HEK293 (cell line): ENCODE measurements at regions not wholly inside any gene's neighbourhood (a gene's known extent, or its start where the extent isn't known, plus 50 kb on each side); places are given as distances from the start of the nearest gene placed in this dataset.

Experiments
- CTCF ChIA-PET: fragments of 350-600 bp; formaldehyde crosslinking; extraction: SDS; loops from one replicate; lab custom pipeline; 2021; ENCODE audit warnings: antibody characterized with exemption; lab: Yijun Ruan, JAX
- POLR2A ChIA-PET: fragments of 300-600 bp; formaldehyde crosslinking; extraction: SDS; loops from one replicate; lab custom pipeline; 2020; ENCODE audit warnings: antibody characterized with exemption, inconsistent platforms; lab: Yijun Ruan, JAX
- H3K27ac ChIP-seq: fragments of 200-500 bp; sonication (Bioruptor generic); 2 replicates; pipeline ENCODE4 v1.5.1; 2014; ENCODE audit warnings: low read depth, low read length, control low read depth, inconsistent platforms; ENCODE audit errors: extremely low read depth
- H3K36me3 ChIP-seq, 2 experiments: fragments of 200-500 bp in 1 of 2; sonication (Bioruptor generic) in 1 of 2; 1 replicate in 1 of 2; 2 replicates in 1 of 2; pipeline ENCODE4 v1.5.1; 2014 to 2017; ENCODE audit warnings: inconsistent platforms in 2 of 2, low read length in 2 of 2; ENCODE audit not compliant: control insufficient read depth in 2 of 2, insufficient read depth in 1 of 2
- H3K4me1 ChIP-seq: fragments of 200-500 bp; sonication (Bioruptor generic); 2 replicates; pipeline ENCODE4 v1.5.1; 2014; ENCODE audit warnings: mild to moderate bottlenecking, low read length, inconsistent platforms; ENCODE audit not compliant: control insufficient read depth, insufficient read depth
- H3K4me3 ChIP-seq: 2 replicates; pipeline ENCODE4 v1.5.1; 2011; ENCODE audit warnings: low read depth, mild to moderate bottlenecking, control low read depth, low read length, moderate library complexity
- H3K9me3 ChIP-seq: fragments of 200-500 bp; sonication (Bioruptor generic); 2 replicates; pipeline ENCODE4 v1.5.1; 2014; ENCODE audit warnings: low read depth, low read length, inconsistent platforms; ENCODE audit not compliant: control insufficient read depth, insufficient read depth
- ELK4 ChIP-seq: IDR thresholded peaks from 2 replicates; pipeline ENCODE4 v1.6.1; 2011; ENCODE audit warnings: mild to moderate bottlenecking, low read depth, low read length, borderline replicate concordance
- KLF17 ChIP-seq: fragments of 450-650 bp; formaldehyde crosslinking; IDR thresholded peaks from 2 replicates; pipeline ENCODE4 v1.5.1; 2016; ENCODE audit warnings: missing biosample characterization, missing genetic modification characterization
- ZBTB6 ChIP-seq: fragments of 450-650 bp; formaldehyde crosslinking; IDR thresholded peaks from 2 replicates; pipeline ENCODE4 v1.5.1; 2017; ENCODE audit warnings: missing biosample characterization, missing genetic modification characterization
- ZBTB7A ChIP-seq: fragments of 450-650 bp; formaldehyde crosslinking; IDR thresholded peaks from 2 replicates; pipeline ENCODE4 v1.5.1; 2016; ENCODE audit warnings: low read depth, missing biosample characterization, missing genetic modification characterization
- ZBTB8A ChIP-seq: fragments of 450-650 bp; formaldehyde crosslinking; IDR thresholded peaks from 2 replicates; pipeline ENCODE4 v1.5.1; 2016; ENCODE audit warnings: missing biosample characterization, missing genetic modification characterization
- ZFP3 ChIP-seq: fragments of 450-650 bp; formaldehyde crosslinking; IDR thresholded peaks from 2 replicates; pipeline ENCODE4 v1.5.1; 2016; ENCODE audit warnings: low read depth, missing biosample characterization, missing genetic modification characterization
- ZIC2 ChIP-seq: fragments of 450-650 bp; formaldehyde crosslinking; IDR thresholded peaks from 2 replicates; pipeline ENCODE4 v1.5.1; 2016; ENCODE audit warnings: missing biosample characterization, missing genetic modification characterization
- ZNF10 ChIP-seq: fragments of 450-650 bp; formaldehyde crosslinking; IDR thresholded peaks from 2 replicates; pipeline ENCODE4 v1.5.1; 2017; ENCODE audit warnings: missing biosample characterization, missing genetic modification characterization
- ZNF169 ChIP-seq: fragments of 450-650 bp; formaldehyde crosslinking; IDR thresholded peaks from 2 replicates; pipeline ENCODE4 v1.5.1; 2016; ENCODE audit warnings: missing biosample characterization, missing genetic modification characterization
- ZNF174 ChIP-seq: fragments of 450-650 bp; formaldehyde crosslinking; IDR thresholded peaks from 2 replicates; pipeline ENCODE4 v1.5.0; 2017; ENCODE audit warnings: missing biosample characterization, mild to moderate bottlenecking, missing genetic modification characterization
- ZNF24 ChIP-seq: fragments of 450-650 bp; formaldehyde crosslinking; IDR thresholded peaks from 2 replicates; pipeline ENCODE4 v1.5.1; 2016; ENCODE audit warnings: missing biosample characterization, missing genetic modification characterization
- ZNF394 ChIP-seq: fragments of 450-650 bp; formaldehyde crosslinking; IDR thresholded peaks from 2 replicates; pipeline ENCODE4 v1.5.1; 2016; ENCODE audit warnings: missing biosample characterization, missing genetic modification characterization, mild to moderate bottlenecking, moderate library complexity, borderline replicate concordance
- ZNF510 ChIP-seq: fragments of 450-650 bp; formaldehyde crosslinking; IDR thresholded peaks from 2 replicates; pipeline ENCODE4 v1.5.1; 2018; ENCODE audit warnings: mild to moderate bottlenecking, missing genetic modification characterization, missing biosample characterization; ENCODE audit not compliant: insufficient replicate concordance
- ZNF558 ChIP-seq: fragments of 450-650 bp; formaldehyde crosslinking; IDR thresholded peaks from 2 replicates; pipeline ENCODE4 v1.5.1; 2016; ENCODE audit warnings: missing biosample characterization, missing genetic modification characterization
- ZNF585B ChIP-seq: fragments of 450-650 bp; formaldehyde crosslinking; IDR thresholded peaks from 2 replicates; pipeline ENCODE4 v1.5.1; 2016; ENCODE audit warnings: missing biosample characterization, missing genetic modification characterization
- ZNF701 ChIP-seq: fragments of 450-650 bp; formaldehyde crosslinking; IDR thresholded peaks from 2 replicates; pipeline ENCODE4 v1.5.1; 2016; ENCODE audit warnings: missing biosample characterization, missing genetic modification characterization
- ZNF768 ChIP-seq: fragments of 450-650 bp; formaldehyde crosslinking; IDR thresholded peaks from 2 replicates; pipeline ENCODE4 v1.5.1; 2018; ENCODE audit warnings: missing biosample characterization, mild to moderate bottlenecking, missing genetic modification characterization
- ZSCAN18 ChIP-seq: fragments of 450-650 bp; formaldehyde crosslinking; IDR thresholded peaks from 2 replicates; pipeline ENCODE4 v1.5.1; 2016; ENCODE audit warnings: missing biosample characterization, missing genetic modification characterization
- TF ChIP-seq, protein P1 (sequence below): fragments of 450-650 bp; formaldehyde crosslinking; IDR thresholded peaks from 2 replicates; pipeline ENCODE4 v1.5.1; 2016; ENCODE audit warnings: missing biosample characterization, missing genetic modification characterization, borderline replicate concordance
- TF ChIP-seq, protein P2 (sequence below): fragments of 450-650 bp; formaldehyde crosslinking; IDR thresholded peaks from 2 replicates; pipeline ENCODE4 v1.5.1; 2016; ENCODE audit warnings: missing biosample characterization, missing genetic modification characterization
- TF ChIP-seq, protein P3 (sequence below): fragments of 450-650 bp; formaldehyde crosslinking; IDR thresholded peaks from 2 replicates; pipeline ENCODE4 v1.5.1; 2017; ENCODE audit warnings: missing biosample characterization, missing genetic modification characterization
- TF ChIP-seq, protein P4 (sequence below): fragments of 450-650 bp; formaldehyde crosslinking; IDR thresholded peaks from 2 replicates; pipeline ENCODE4 v1.5.1; 2016; ENCODE audit warnings: missing biosample characterization, missing genetic modification characterization

DNA sequence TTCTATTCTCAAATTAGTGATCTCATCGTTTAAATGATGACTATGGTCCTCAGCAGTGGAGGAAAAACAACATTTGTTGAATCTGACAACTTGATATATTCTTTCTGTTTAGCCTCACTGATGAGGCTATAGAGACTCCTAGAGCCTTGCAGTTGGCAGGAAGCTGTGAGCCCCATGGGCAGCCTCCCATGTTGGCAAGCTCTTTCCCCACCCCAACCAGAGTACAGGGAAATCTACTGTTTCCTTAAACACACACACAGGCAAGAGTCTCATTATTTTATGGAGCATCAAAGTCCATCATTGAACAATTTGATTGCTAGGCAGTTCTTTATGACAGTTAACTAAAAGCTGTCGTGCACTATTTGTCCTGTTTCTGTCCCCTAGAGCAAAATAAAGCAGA, 498.2 kb upstream of the CITED2 start:
- H3K27ac ChIP-seq: no peak overlapping the region
- CTCF ChIA-PET: interaction anchor here (0.8 to 1.0 kb wide), 2 partner anchors 9 to 12 kb away, joined by 3 to 4 read pairs; no protein-coding TSS in a partner anchor
- no peaks in the 10 kb centered on the region for H3K36me3 ChIP-seq
- no peak for TF ChIP-seq ZNF169 (tag by site-specific recombination)
- TF ChIP-seq, protein P1, sequence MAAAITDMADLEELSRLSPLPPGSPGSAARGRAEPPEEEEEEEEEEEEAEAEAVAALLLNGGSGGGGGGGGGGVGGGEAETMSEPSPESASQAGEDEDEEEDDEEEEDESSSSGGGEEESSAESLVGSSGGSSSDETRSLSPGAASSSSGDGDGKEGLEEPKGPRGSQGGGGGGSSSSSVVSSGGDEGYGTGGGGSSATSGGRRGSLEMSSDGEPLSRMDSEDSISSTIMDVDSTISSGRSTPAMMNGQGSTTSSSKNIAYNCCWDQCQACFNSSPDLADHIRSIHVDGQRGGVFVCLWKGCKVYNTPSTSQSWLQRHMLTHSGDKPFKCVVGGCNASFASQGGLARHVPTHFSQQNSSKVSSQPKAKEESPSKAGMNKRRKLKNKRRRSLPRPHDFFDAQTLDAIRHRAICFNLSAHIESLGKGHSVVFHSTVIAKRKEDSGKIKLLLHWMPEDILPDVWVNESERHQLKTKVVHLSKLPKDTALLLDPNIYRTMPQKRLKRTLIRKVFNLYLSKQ (tag by site-specific recombination): no peak
- TF ChIP-seq, protein P2, sequence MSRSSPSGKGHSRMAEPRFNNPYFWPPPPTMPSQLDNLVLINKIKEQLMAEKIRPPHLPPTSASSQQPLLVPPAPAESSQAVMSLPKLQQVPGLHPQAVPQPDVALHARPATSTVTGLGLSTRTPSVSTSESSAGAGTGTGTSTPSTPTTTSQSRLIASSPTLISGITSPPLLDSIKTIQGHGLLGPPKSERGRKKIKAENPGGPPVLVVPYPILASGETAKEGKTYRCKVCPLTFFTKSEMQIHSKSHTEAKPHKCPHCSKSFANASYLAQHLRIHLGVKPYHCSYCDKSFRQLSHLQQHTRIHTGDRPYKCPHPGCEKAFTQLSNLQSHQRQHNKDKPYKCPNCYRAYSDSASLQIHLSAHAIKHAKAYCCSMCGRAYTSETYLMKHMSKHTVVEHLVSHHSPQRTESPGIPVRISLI: no peak
- TF ChIP-seq ZNF10 (tag by site-specific recombination): 0 out of 2 replicates have a peak, but pooled peaks have one; percentile 30
- peak; percentile 63 for TF ChIP-seq ZBTB6 (tag by site-specific recombination)
- TF ChIP-seq ZFP3 (tag by site-specific recombination): no peak
- TF ChIP-seq, all 188 proteins: peak for 2
- H3K9me3 ChIP-seq: no peaks in the 10 kb centered on the region
- peaks cover 3% of the 10 kb centered on the region; the same call in 1 of the 2 replicates for H3K4me1 ChIP-seq
- no peak overlapping the region for H3K4me3 ChIP-seq
- POLR2A ChIA-PET: no interaction called here

DNA sequence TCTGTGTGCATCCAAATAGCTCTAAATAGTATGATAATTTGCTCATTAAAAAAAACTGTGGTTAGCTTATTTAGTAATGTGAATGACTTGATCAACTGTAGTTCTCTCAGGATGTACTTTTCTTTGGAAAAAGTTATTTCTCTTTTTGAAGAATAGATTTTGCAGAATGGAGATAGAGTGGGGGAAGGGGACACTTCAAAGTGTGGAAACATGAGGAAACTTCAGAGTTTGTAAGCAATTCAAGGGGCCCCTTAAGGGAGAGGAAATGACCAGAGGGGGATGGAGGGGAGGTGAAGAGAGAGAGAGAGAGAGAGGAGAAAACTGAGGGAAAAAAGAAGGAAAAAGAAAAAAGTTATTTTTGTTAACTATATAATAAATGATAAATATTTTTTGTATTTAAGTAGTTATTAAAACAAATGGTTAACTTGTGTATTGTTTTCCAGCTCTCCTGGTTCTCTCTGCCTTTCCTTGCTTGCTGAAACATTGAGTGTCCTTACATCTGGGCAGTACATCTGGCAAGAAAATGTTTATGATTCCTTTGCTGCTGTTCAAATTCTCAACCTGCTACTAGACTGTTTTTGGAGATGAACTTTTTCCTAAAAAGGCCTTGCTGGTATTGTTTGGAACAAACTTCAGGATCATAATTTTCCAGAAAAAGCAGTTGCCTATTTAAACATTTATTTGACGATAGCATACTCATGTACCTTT, 497.5 kb upstream of the CITED2 start:
- ChIA-PET POLR2A (no interaction called here), CTCF (interaction anchor here (0.6 to 1.0 kb wide), 2 partner anchors 9 to 10 kb away, joined by 3 read pairs; no protein-coding TSS in a partner anchor)
- no peak overlapping the region for H3K27ac ChIP-seq
- no peaks in the 10 kb centered on the region for H3K9me3 ChIP-seq
- no peak overlapping the region for H3K4me3 ChIP-seq
- TF ChIP-seq ZNF510 (no peak), ZNF701 (tag by site-specific recombination) (no peak), ZNF394 (tag by site-specific recombination) (no peak), ZNF585B (tag by site-specific recombination) (no peak), ZNF558 (tag by site-specific recombination) (no peak), ZBTB7A (no peak), ZIC2 (tag by site-specific recombination) (no peak), ZNF768 (tag by site-specific recombination) (no peak), ZBTB8A (no peak), ZSCAN18 (tag by site-specific recombination) (no peak), KLF17 (tag by site-specific recombination) (no peak), ELK4 (no peak), ZNF174 (tag by site-specific recombination) (0 out of 2 replicates have a peak, but pooled peaks have one; percentile 36), ZNF24 (tag by site-specific recombination) (no peak)
- TF ChIP-seq, protein P3, sequence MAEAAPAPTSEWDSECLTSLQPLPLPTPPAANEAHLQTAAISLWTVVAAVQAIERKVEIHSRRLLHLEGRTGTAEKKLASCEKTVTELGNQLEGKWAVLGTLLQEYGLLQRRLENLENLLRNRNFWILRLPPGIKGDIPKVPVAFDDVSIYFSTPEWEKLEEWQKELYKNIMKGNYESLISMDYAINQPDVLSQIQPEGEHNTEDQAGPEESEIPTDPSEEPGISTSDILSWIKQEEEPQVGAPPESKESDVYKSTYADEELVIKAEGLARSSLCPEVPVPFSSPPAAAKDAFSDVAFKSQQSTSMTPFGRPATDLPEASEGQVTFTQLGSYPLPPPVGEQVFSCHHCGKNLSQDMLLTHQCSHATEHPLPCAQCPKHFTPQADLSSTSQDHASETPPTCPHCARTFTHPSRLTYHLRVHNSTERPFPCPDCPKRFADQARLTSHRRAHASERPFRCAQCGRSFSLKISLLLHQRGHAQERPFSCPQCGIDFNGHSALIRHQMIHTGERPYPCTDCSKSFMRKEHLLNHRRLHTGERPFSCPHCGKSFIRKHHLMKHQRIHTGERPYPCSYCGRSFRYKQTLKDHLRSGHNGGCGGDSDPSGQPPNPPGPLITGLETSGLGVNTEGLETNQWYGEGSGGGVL (tag by site-specific recombination): 0 out of 2 replicates have a peak, but pooled peaks have one; percentile 11
- TF ChIP-seq, protein P4, sequence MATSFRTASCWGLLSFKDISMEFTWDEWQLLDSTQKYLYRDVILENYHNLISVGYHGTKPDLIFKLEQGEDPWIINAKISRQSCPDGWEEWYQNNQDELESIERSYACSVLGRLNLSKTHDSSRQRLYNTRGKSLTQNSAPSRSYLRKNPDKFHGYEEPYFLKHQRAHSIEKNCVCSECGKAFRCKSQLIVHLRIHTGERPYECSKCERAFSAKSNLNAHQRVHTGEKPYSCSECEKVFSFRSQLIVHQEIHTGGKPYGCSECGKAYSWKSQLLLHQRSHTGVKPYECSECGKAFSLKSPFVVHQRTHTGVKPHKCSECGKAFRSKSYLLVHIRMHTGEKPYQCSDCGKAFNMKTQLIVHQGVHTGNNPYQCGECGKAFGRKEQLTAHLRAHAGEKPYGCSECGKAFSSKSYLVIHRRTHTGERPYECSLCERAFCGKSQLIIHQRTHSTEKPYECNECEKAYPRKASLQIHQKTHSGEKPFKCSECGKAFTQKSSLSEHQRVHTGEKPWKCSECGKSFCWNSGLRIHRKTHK (tag by site-specific recombination): no peak
- peaks cover 3% of the 10 kb centered on the region; the same call in 1 of the 2 replicates for H3K4me1 ChIP-seq
- H3K36me3 ChIP-seq: no peaks in the 10 kb centered on the region
